ENCODE measurements at regions not wholly inside any gene's neighbourhood (a gene's known extent, or its start where the extent isn't known, plus 50 kb on each side); places are given as distances from the start of the nearest gene placed in this dataset.

DNA sequence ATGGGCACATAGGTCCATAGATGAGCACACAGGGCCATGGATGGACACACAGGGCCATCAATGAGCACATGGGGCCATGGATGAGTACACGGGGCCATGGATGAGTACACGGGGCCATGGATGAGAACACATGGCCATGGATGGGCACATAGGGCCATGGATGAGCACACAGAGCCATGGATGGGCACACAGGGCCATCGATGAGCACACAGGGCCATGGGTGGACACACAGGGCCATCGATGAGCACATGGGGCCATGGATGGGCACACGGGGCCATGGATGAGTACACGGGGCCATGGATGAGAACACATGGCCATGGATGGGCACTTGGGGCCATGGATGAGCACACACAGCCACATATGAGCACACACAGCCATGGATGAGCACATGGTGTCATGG is 192.6 kb upstream of the HDAC4 start:
- Histone ChIP-seq H3K4me1 (ENCODE audit: control insufficient read depth, insufficient read depth, low read length) (no peaks in the 10 kb centered on the region), H3K9me3 (replicated peaks; ENCODE audit: control insufficient read depth, insufficient read depth, low read length) (peaks cover 5% of the 10 kb centered on the region; the same call in 1 of the 3 replicates), H3K79me2 (ENCODE audit: control insufficient read depth, insufficient read depth, low read length) (no peaks in the 10 kb centered on the region), H3K27ac (ENCODE audit: control insufficient read depth, insufficient read depth) (no peak overlapping the region), H3K9ac (ENCODE audit: control insufficient read depth, insufficient read depth, low read length) (no peak overlapping the region), H3K36me3 (ENCODE audit: control insufficient read depth in 2 of 2, insufficient read depth in 2 of 2, low read length in 1 of 2) (no peaks in the 10 kb centered on the region), H4K20me1 (ENCODE audit: control insufficient read depth, insufficient read depth) (no peaks in the 10 kb centered on the region), H3K4me2 (ENCODE audit: control insufficient read depth, insufficient read depth) (no peak overlapping the region), H3K27me3 (replicated peaks in 1 of 2; ENCODE audit: control insufficient read depth in 2 of 2, insufficient read depth in 2 of 2, low read length in 1 of 2) (no peaks in the 10 kb centered on the region), H3K4me3 (no peak overlapping the region), H2AFZ (ENCODE audit: control insufficient read depth, low read depth, low read length) (no peak overlapping the region)
- SMC1A ChIA-PET (ENCODE audit: uncharacterized antibody, unreplicated experiment): no interaction called here
- no peak for ATAC-seq
- intact Hi-C loops (cut with micrococcal nuclease; ENCODE audit: unreplicated experiment): no loop called here
- POLR2A ChIA-PET: no interaction called here
- RAD21 ChIA-PET (ENCODE audit: unreplicated experiment): no interaction called here
- WGBS (ENCODE audit: insufficient coverage, insufficient replicate concordance, low lambda C conversion rate, missing lambda C conversion rate): 33% methylated on average over 6 of the region's 6 CpGs
- no peak for TF ChIP-seq MXI1 (IDR thresholded peaks at IDR 0.05; ENCODE audit: low read depth, low read length)
- TF ChIP-seq, protein P1, sequence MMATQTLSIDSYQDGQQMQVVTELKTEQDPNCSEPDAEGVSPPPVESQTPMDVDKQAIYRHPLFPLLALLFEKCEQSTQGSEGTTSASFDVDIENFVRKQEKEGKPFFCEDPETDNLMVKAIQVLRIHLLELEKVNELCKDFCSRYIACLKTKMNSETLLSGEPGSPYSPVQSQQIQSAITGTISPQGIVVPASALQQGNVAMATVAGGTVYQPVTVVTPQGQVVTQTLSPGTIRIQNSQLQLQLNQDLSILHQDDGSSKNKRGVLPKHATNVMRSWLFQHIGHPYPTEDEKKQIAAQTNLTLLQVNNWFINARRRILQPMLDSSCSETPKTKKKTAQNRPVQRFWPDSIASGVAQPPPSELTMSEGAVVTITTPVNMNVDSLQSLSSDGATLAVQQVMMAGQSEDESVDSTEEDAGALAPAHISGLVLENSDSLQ (IDR thresholded peaks at IDR 0.05): no peak
- no peak for TF ChIP-seq ZBED1 (IDR thresholded peaks at IDR 0.05; ENCODE audit: borderline replicate concordance)
- TF ChIP-seq, protein P2, sequence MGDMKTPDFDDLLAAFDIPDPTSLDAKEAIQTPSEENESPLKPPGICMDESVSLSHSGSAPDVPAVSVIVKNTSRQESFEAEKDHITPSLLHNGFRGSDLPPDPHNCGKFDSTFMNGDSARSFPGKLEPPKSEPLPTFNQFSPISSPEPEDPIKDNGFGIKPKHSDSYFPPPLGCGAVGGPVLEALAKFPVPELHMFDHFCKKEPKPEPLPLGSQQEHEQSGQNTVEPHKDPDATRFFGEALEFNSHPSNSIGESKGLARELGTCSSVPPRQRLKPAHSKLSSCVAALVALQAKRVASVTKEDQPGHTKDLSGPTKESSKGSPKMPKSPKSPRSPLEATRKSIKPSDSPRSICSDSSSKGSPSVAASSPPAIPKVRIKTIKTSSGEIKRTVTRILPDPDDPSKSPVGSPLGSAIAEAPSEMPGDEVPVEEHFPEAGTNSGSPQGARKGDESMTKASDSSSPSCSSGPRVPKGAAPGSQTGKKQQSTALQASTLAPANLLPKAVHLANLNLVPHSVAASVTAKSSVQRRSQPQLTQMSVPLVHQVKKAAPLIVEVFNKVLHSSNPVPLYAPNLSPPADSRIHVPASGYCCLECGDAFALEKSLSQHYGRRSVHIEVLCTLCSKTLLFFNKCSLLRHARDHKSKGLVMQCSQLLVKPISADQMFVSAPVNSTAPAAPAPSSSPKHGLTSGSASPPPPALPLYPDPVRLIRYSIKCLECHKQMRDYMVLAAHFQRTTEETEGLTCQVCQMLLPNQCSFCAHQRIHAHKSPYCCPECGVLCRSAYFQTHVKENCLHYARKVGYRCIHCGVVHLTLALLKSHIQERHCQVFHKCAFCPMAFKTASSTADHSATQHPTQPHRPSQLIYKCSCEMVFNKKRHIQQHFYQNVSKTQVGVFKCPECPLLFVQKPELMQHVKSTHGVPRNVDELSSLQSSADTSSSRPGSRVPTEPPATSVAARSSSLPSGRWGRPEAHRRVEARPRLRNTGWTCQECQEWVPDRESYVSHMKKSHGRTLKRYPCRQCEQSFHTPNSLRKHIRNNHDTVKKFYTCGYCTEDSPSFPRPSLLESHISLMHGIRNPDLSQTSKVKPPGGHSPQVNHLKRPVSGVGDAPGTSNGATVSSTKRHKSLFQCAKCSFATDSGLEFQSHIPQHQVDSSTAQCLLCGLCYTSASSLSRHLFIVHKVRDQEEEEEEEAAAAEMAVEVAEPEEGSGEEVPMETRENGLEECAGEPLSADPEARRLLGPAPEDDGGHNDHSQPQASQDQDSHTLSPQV (IDR thresholded peaks at IDR 0.05): no peak
- no peak for TF ChIP-seq ZNF24 (IDR thresholded peaks at IDR 0.05)
- no peak for TF ChIP-seq CBFB (IDR thresholded peaks at IDR 0.05; ENCODE audit: low read depth)
- no peak for TF ChIP-seq DPF2 (IDR thresholded peaks at IDR 0.05)
- TF ChIP-seq, protein P3, sequence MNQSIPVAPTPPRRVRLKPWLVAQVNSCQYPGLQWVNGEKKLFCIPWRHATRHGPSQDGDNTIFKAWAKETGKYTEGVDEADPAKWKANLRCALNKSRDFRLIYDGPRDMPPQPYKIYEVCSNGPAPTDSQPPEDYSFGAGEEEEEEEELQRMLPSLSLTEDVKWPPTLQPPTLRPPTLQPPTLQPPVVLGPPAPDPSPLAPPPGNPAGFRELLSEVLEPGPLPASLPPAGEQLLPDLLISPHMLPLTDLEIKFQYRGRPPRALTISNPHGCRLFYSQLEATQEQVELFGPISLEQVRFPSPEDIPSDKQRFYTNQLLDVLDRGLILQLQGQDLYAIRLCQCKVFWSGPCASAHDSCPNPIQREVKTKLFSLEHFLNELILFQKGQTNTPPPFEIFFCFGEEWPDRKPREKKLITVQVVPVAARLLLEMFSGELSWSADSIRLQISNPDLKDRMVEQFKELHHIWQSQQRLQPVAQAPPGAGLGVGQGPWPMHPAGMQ (IDR thresholded peaks at IDR 0.05; ENCODE audit: borderline replicate concordance): no peak
- no peak for TF ChIP-seq BMI1 (IDR thresholded peaks at IDR 0.05; ENCODE audit: borderline replicate concordance)
- TF ChIP-seq CBX5 (IDR thresholded peaks at IDR 0.05; ENCODE audit: low read depth): no peak
- TF ChIP-seq, protein P4, sequence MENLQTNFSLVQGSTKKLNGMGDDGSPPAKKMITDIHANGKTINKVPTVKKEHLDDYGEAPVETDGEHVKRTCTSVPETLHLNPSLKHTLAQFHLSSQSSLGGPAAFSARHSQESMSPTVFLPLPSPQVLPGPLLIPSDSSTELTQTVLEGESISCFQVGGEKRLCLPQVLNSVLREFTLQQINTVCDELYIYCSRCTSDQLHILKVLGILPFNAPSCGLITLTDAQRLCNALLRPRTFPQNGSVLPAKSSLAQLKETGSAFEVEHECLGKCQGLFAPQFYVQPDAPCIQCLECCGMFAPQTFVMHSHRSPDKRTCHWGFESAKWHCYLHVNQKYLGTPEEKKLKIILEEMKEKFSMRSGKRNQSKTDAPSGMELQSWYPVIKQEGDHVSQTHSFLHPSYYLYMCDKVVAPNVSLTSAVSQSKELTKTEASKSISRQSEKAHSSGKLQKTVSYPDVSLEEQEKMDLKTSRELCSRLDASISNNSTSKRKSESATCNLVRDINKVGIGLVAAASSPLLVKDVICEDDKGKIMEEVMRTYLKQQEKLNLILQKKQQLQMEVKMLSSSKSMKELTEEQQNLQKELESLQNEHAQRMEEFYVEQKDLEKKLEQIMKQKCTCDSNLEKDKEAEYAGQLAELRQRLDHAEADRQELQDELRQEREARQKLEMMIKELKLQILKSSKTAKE (IDR thresholded peaks at IDR 0.05; ENCODE audit: low read depth, poor library complexity, severe bottlenecking): no peak
- TF ChIP-seq YY1 (IDR thresholded peaks at IDR 0.05; ENCODE audit: low read depth, low read length): no peak
- TF ChIP-seq NBN (IDR thresholded peaks at IDR 0.05): no peak
- TF ChIP-seq MTA2 (IDR thresholded peaks at IDR 0.05; ENCODE audit: low read depth): no peak
- no peak for TF ChIP-seq IRF4 (IDR thresholded peaks at IDR 0.05; ENCODE audit: low read depth, low read length)
- no peak for TF ChIP-seq PML (IDR thresholded peaks at IDR 0.05; ENCODE audit: low read length)
- in situ Hi-C loops (cut with MboI): no loop called here
- no peak for FAIRE-seq
- no TSS peak for BruUV-seq (replicated peaks)
- no peak for DNase-seq (ENCODE audit: low read depth, low spot score)
- CTCF ChIA-PET: no interaction called here

Measured in GM12878 (cell line).